Fibroblast of peridontal ligament (primary cell): ENCODE measurements at regions not wholly inside any gene's neighbourhood (a gene's known extent, or its start where the extent isn't known, plus 50 kb on each side); places are given as distances from the start of the nearest gene placed in this dataset.

Experiments
- DNase-seq: peaks from one replicate; pipeline ENCODE4 v3.0.0-alpha.2; 2010; ENCODE audit errors: extremely low read depth

- DNase-seq, result no peak
These were observed 154.9 kb upstream of the KL start for GRCh38 chr13:32861304-32861703.

GRCh38 chr13:32863596-32863995 is 152.6 kb upstream of the KL start:
- no peak for DNase-seq

- no peak for DNase-seq
These were observed 149.3 kb upstream of the KL start for GRCh38 chr13:32866921-32867320.

GRCh38 chr13:32877491-32877890 is 138.7 kb upstream of the KL start:
- DNase-seq, result no peak

GRCh38 chr13:32878163-32878562 is 138.1 kb upstream of the KL start:
- DNase-seq, result no peak

GRCh38 chr13:32880636-32881035 is 135.6 kb upstream of the KL start:
- DNase-seq, result no peak

GRCh38 chr13:32881074-32881776 is 135.0 kb upstream of the KL start:
- DNase-seq, result peak; percentile 9

- no peak for DNase-seq
These were observed 134.5 kb upstream of the KL start for GRCh38 chr13:32881777-32882145.

- no peak for DNase-seq
These were observed 133.5 kb upstream of the KL start for GRCh38 chr13:32882691-32883090.

GRCh38 chr13:32883474-32883873 is 132.7 kb upstream of the KL start:
- DNase-seq, result peak; percentile 21

- DNase-seq, result no peak
These were observed 128.6 kb upstream of the KL start for GRCh38 chr13:32887617-32888016.

GRCh38 chr13:32889986-32890565 is 126.1 kb upstream of the KL start:
- no peak for DNase-seq

- no peak for DNase-seq
These were observed 123.0 kb upstream of the KL start for GRCh38 chr13:32893176-32893575.

- DNase-seq, result peak; percentile 47
These were observed 121.6 kb upstream of the KL start for GRCh38 chr13:32894589-32895001.

- no peak for DNase-seq
These were observed 120.9 kb upstream of the KL start for GRCh38 chr13:32895296-32895695.

GRCh38 chr13:32897296-32897695 is 118.9 kb upstream of the KL start:
- DNase-seq, result no peak

- DNase-seq, result no peak
These were observed 114.0 kb upstream of the KL start for GRCh38 chr13:32902029-32902780.

- DNase-seq, result no peak
These were observed 113.3 kb upstream of the KL start for GRCh38 chr13:32902874-32903273.

- DNase-seq, result no peak
These were observed 112.5 kb upstream of the KL start for GRCh38 chr13:32903720-32904119.

GRCh38 chr13:32904266-32904665 is 112.0 kb upstream of the KL start:
- DNase-seq, result no peak

GRCh38 chr13:32905063-32905863 is 111.0 kb upstream of the KL start:
- no peak for DNase-seq

- DNase-seq, result peak; percentile 48
These were observed 110.4 kb upstream of the KL start for GRCh38 chr13:32905864-32906180.
